ENCODE measurements at regions not wholly inside any gene's neighbourhood (a gene's known extent, or its start where the extent isn't known, plus 50 kb on each side); places are given as distances from the start of the nearest gene placed in this dataset.
"Not testable (repeated sequence)": the region's sequence is repeated elsewhere in the genome, so short reads cannot be mapped to it uniquely, and the experiment has no call there.

DNA sequence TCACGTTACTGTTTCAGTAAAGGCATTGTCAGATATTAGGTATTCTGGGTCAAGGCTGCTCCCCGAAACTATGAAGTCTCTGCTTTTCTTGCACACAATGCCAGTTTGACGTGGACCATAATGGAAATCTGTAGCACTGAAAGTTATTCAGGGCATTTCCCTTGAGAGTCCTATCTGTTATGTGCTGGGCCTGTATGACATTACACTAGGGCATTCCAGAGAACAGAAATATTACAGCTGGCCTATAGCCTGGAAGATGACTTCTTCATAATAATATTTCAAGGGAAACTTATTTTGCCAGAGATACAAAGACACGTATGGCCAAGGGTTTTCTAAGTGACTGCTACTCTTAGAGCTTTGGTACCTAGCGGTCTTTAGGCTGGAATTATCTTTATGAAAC is 613.6 kb upstream of the CBLB start:
- DNase-seq (ENCODE audit: low spot score), result no peak
- TF ChIP-seq, protein P1, sequence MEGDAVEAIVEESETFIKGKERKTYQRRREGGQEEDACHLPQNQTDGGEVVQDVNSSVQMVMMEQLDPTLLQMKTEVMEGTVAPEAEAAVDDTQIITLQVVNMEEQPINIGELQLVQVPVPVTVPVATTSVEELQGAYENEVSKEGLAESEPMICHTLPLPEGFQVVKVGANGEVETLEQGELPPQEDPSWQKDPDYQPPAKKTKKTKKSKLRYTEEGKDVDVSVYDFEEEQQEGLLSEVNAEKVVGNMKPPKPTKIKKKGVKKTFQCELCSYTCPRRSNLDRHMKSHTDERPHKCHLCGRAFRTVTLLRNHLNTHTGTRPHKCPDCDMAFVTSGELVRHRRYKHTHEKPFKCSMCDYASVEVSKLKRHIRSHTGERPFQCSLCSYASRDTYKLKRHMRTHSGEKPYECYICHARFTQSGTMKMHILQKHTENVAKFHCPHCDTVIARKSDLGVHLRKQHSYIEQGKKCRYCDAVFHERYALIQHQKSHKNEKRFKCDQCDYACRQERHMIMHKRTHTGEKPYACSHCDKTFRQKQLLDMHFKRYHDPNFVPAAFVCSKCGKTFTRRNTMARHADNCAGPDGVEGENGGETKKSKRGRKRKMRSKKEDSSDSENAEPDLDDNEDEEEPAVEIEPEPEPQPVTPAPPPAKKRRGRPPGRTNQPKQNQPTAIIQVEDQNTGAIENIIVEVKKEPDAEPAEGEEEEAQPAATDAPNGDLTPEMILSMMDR (IDR thresholded peaks at IDR 0.05), result no peak
- Mint-ChIP-seq H3K4me3 (ENCODE audit: unreplicated experiment) (no peak overlapping the region), H3K27ac (ENCODE audit: unreplicated experiment) (no peak overlapping the region), H3K36me3 (ENCODE audit: low read depth) (peaks cover 6% of the 10 kb centered on the region), H3K4me1 (ENCODE audit: low read depth) (peaks cover 11% of the 10 kb centered on the region), H3K9me3 (ENCODE audit: low read depth) (peaks cover 19% of the 10 kb centered on the region), H3K27me3 (ENCODE audit: low read depth) (no peaks in the 10 kb centered on the region)

DNA sequence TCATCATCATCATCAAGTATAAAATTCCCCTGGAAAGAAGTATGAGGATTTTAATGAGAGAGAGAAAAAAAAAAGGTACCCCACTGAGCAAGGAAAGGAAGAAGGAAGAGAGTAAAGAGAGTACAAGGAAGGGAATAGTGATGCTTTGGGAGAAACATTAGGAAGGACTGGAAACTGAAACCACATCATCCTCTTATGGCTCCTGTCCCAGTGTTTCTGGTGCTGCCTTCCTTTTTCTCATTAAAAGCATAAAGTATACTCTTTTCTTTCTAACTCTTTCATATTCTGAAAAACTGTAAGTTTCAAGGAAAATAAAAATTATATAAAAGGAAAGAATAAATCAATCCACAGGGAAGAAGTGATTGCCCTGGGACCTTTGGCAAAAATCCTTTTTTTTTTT is 616.4 kb upstream of the CBLB start:
- TF ChIP-seq, protein P1 (IDR thresholded peaks at IDR 0.05), result no peak
- H3K9me3 Mint-ChIP-seq (ENCODE audit: low read depth), result peaks cover 2% of the 10 kb centered on the region
- H3K4me3 Mint-ChIP-seq (ENCODE audit: unreplicated experiment), result no peak overlapping the region
- no peaks in the 10 kb centered on the region for H3K27me3 Mint-ChIP-seq (ENCODE audit: low read depth)
- peaks cover 11% of the 10 kb centered on the region for H3K4me1 Mint-ChIP-seq (ENCODE audit: low read depth)
- DNase-seq (ENCODE audit: low spot score), result no peak
- no peak overlapping the region for H3K27ac Mint-ChIP-seq (ENCODE audit: unreplicated experiment)
- H3K36me3 Mint-ChIP-seq (ENCODE audit: low read depth), result no peaks in the 10 kb centered on the region

DNA sequence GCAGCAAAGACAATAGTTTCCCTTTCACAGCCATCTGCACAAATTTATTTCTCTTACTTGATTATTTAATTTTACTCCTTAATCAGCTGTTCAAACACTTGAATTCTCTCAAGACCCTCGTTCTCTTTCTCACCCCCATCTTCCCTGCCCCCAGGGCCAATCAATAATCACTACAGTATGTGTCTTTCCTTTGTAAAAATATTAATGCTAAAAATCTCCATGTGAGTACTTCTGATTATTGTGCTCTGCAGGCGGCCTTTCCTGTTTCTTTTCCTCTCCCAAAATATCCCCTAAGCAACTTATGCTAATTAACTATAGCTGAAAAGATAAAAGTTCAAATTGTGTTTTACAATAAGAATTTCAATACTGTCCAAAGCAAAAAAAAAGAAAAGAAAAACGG is 617.0 kb upstream of the CBLB start:
- Mint-ChIP-seq H3K9me3 (ENCODE audit: low read depth) (peaks cover 2% of the 10 kb centered on the region), H3K27me3 (ENCODE audit: low read depth) (no peaks in the 10 kb centered on the region)
- TF ChIP-seq, protein P1 (IDR thresholded peaks at IDR 0.05), result no peak

DNA sequence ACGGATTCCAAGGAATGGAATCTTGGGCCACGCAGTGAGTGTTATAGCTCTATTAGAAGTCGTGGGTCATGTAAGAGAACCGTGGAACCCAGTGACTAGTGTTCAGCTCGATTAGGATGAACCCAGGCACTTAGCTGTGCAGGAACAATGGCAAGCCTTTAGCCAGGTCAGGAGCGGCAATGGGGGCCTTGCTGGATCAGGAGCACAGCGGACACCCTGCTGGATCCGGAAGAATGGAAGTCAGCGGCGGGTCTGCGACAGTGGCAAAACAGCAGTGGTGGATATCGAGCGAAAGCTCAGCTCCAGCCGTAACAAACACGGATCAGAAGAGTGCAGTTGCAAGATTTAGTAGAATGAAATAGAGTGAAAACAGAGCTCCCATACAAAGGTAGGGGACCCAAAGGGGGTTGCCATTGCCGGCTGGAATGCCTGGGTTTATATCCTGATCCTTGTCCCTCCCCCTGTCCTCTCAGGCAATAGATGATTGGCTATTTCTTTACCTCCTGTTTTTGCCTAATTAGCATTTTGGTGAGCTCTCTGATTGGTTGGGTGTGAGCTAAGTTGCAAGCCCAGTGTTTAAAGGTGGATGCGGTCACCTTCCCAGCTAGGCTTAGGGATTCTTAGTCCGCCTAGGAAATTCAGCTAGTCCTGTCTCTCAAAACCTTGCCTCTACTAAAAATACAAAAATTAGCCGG is 618.3 kb upstream of the CBLB start:
- H3K4me1 Mint-ChIP-seq (ENCODE audit: low read depth); H3K9me3 Mint-ChIP-seq (ENCODE audit: low read depth); DNase-seq (ENCODE audit: low spot score); H3K27me3 Mint-ChIP-seq (ENCODE audit: low read depth); H3K4me3 Mint-ChIP-seq (ENCODE audit: unreplicated experiment); H3K36me3 Mint-ChIP-seq (ENCODE audit: low read depth); H3K27ac Mint-ChIP-seq (ENCODE audit: unreplicated experiment): not testable (repeated sequence)

More for the DNA sequence above, 617.0 kb upstream of the CBLB start:
- DNase-seq (ENCODE audit: low spot score), result no peak
- Mint-ChIP-seq H3K4me3 (ENCODE audit: unreplicated experiment) (no peak overlapping the region), H3K27ac (ENCODE audit: unreplicated experiment) (no peak overlapping the region), H3K4me1 (ENCODE audit: low read depth) (peaks cover 11% of the 10 kb centered on the region), H3K36me3 (ENCODE audit: low read depth) (no peaks in the 10 kb centered on the region)

DNA sequence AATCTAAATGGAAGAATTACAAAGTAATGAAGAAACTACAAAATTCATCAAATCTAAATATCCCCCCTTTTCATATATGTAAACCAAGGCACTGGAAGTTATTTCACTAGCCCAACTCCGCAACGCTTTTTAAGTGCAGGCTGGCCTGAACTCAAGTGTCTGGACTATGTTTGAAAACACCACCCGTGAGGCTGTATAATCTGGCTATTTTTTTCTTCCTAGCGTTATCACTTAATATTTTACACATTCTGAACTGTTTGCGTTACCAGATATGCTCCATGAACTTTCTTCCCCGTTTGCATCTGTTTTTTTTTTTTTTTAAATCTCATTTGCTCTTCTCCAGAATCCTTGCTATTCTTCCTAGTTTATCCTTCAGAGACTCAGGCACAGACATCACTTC is 619.5 kb upstream of the CBLB start:
- H3K9me3 Mint-ChIP-seq (ENCODE audit: low read depth), result no peaks in the 10 kb centered on the region
- DNase-seq (ENCODE audit: low spot score), result no peak
- no peaks in the 10 kb centered on the region for H3K4me1 Mint-ChIP-seq (ENCODE audit: low read depth)
- H3K27ac Mint-ChIP-seq (ENCODE audit: unreplicated experiment), result no peak overlapping the region
- H3K27me3 Mint-ChIP-seq (ENCODE audit: low read depth), result no peaks in the 10 kb centered on the region
- TF ChIP-seq, protein P1 (IDR thresholded peaks at IDR 0.05), result no peak
- no peak overlapping the region for H3K4me3 Mint-ChIP-seq (ENCODE audit: unreplicated experiment)
- no peaks in the 10 kb centered on the region for H3K36me3 Mint-ChIP-seq (ENCODE audit: low read depth)

DNA sequence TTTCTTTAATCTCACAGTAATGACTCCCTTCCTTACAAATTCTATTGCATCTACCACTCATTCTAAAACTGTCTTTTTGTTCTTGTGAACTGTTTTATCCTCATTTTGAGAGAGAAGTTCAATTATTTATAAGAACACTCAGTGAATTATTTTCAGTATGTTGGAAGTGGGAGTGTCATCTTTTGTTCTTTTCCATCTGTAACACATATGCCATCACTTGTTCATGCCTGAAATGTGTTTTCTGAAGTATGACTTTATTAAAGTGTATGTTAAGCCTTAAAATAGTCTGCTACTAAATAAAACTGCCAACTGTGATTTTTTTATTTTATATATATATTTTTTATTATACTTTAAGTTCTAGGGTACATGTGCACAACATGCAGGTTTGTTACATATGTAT is 623.0 kb upstream of the CBLB start:
- Mint-ChIP-seq H3K27me3 (ENCODE audit: low read depth) (no peaks in the 10 kb centered on the region), H3K4me1 (ENCODE audit: low read depth) (no peaks in the 10 kb centered on the region), H3K4me3 (ENCODE audit: unreplicated experiment) (no peak overlapping the region), H3K27ac (ENCODE audit: unreplicated experiment) (no peak overlapping the region), H3K36me3 (ENCODE audit: low read depth) (no peaks in the 10 kb centered on the region), H3K9me3 (ENCODE audit: low read depth) (no peaks in the 10 kb centered on the region)
- no peak for DNase-seq (ENCODE audit: low spot score)
- TF ChIP-seq, protein P1 (IDR thresholded peaks at IDR 0.05), result no peak

All from chondrocyte (in vitro differentiated cells).